ENCODE measurements at regions not wholly inside any gene's neighbourhood (a gene's known extent, or its start where the extent isn't known, plus 50 kb on each side); places are given as distances from the start of the nearest gene placed in this dataset.

- POLR2A ChIA-PET (ENCODE audit: unreplicated experiment): no interaction called here
- Histone ChIP-seq H4K8ac (ENCODE audit: low read depth in 2 of 2, low read length in 2 of 2) (no peak overlapping the region), H3K27me3 (ENCODE audit: control insufficient read depth, insufficient read depth, low read length) (no peaks in the 10 kb centered on the region), H2BK15ac (ENCODE audit: low read depth, low read length) (no peak overlapping the region), H3K23ac (ENCODE audit: low read depth, low read length) (no peak overlapping the region), H3K18ac (ENCODE audit: low read depth, low read length) (no peak overlapping the region), H3K56ac (ENCODE audit: extremely low read depth, insufficient read depth, low read length) (no peak overlapping the region), H4K20me1 (ENCODE audit: insufficient read depth, low read length) (no peaks in the 10 kb centered on the region), H4K91ac (ENCODE audit: insufficient read depth, low read depth, low read length) (no peak overlapping the region), H3K27ac (ENCODE audit: insufficient read depth, low read length) (no peak overlapping the region), H2AK9ac (replicated peaks; ENCODE audit: low read depth, low read length, poor library complexity) (no peak overlapping the region), H3K9ac (ENCODE audit: low read depth, low read length) (no peak overlapping the region), H3K36me3 (ENCODE audit: control insufficient read depth, insufficient read depth, low read length) (no peaks in the 10 kb centered on the region), H3K14ac (replicated peaks; ENCODE audit: low read depth, low read length) (no peak overlapping the region), H3K4ac (ENCODE audit: low read depth, low read length) (no peak overlapping the region), H3K4me3 (ENCODE audit: insufficient read depth, low read depth, low read length) (no peak overlapping the region), H2AK5ac (ENCODE audit: low read depth, low read length) (no peak overlapping the region), H2BK20ac (ENCODE audit: low read depth, low read length) (no peak overlapping the region), H3K9me3 (ENCODE audit: control insufficient read depth, insufficient read depth, low read length) (peaks cover 16% of the 10 kb centered on the region), H2BK120ac (ENCODE audit: low read depth, low read length) (no peak overlapping the region), H4K5ac (ENCODE audit: low read depth, low read length) (no peak overlapping the region), H3K4me2 (ENCODE audit: low read depth, low read length) (no peak overlapping the region), H3K4me1 (ENCODE audit: control insufficient read depth, insufficient read depth, low read length) (no peaks in the 10 kb centered on the region), H2BK5ac (ENCODE audit: low read depth, low read length, poor library complexity, severe bottlenecking) (no peak overlapping the region), H2AFZ (replicated peaks; ENCODE audit: low read length, poor library complexity) (no peak overlapping the region), H3K79me1 (ENCODE audit: low read depth in 1 of 2, low read length in 2 of 2) (no peaks in the 10 kb centered on the region), H3K9me1 (ENCODE audit: insufficient read depth, low read length) (no peaks in the 10 kb centered on the region)
- 38% methylated on average over 4 of the region's 10 CpGs; no CpG with 5 or more reads in 1 of the 2 experiments for WGBS, 2 experiments (ENCODE audit: extremely low coverage in 2 of 2, insufficient read length in 1 of 2)
- BruUV-seq (replicated peaks): no TSS peak
- no peak for TF ChIP-seq CEBPB (IDR thresholded peaks at IDR 0.05; ENCODE audit: low read depth, low read length)
- no peak for TF ChIP-seq NFE2L2 (IDR thresholded peaks at IDR 0.05; ENCODE audit: low read depth, low read length)
- no peak for TF ChIP-seq BHLHE40 (IDR thresholded peaks at IDR 0.05; ENCODE audit: low read depth, low read length)
- TF ChIP-seq, protein P1, sequence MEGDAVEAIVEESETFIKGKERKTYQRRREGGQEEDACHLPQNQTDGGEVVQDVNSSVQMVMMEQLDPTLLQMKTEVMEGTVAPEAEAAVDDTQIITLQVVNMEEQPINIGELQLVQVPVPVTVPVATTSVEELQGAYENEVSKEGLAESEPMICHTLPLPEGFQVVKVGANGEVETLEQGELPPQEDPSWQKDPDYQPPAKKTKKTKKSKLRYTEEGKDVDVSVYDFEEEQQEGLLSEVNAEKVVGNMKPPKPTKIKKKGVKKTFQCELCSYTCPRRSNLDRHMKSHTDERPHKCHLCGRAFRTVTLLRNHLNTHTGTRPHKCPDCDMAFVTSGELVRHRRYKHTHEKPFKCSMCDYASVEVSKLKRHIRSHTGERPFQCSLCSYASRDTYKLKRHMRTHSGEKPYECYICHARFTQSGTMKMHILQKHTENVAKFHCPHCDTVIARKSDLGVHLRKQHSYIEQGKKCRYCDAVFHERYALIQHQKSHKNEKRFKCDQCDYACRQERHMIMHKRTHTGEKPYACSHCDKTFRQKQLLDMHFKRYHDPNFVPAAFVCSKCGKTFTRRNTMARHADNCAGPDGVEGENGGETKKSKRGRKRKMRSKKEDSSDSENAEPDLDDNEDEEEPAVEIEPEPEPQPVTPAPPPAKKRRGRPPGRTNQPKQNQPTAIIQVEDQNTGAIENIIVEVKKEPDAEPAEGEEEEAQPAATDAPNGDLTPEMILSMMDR (conservative IDR thresholded peaks at IDR 0.05; ENCODE audit: low read depth, low read length): no peak
- TF ChIP-seq RFX5 (IDR thresholded peaks at IDR 0.05; ENCODE audit: low read depth, low read length): no peak
- TF ChIP-seq MAZ (IDR thresholded peaks at IDR 0.05; ENCODE audit: borderline replicate concordance, low read depth, low read length): no peak
- no peak for TF ChIP-seq MAFK (IDR thresholded peaks at IDR 0.05; ENCODE audit: low read depth, low read length)
- TF ChIP-seq RCOR1 (IDR thresholded peaks at IDR 0.05; ENCODE audit: insufficient replicate concordance, low read length): no peak
- TF ChIP-seq MXI1 (IDR thresholded peaks at IDR 0.05; ENCODE audit: borderline replicate concordance, low read depth, low read length): no peak
- no peak for TF ChIP-seq USF2 (IDR thresholded peaks at IDR 0.05; ENCODE audit: low read depth, low read length)
- TF ChIP-seq, protein P2, sequence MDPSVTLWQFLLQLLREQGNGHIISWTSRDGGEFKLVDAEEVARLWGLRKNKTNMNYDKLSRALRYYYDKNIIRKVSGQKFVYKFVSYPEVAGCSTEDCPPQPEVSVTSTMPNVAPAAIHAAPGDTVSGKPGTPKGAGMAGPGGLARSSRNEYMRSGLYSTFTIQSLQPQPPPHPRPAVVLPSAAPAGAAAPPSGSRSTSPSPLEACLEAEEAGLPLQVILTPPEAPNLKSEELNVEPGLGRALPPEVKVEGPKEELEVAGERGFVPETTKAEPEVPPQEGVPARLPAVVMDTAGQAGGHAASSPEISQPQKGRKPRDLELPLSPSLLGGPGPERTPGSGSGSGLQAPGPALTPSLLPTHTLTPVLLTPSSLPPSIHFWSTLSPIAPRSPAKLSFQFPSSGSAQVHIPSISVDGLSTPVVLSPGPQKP (IDR thresholded peaks at IDR 0.05; ENCODE audit: borderline replicate concordance, low read depth, low read length): no peak
- TF ChIP-seq POLR2A (IDR thresholded peaks at IDR 0.05; ENCODE audit: low read depth, low read length): no peak
- no peak for TF ChIP-seq RAD21 (IDR thresholded peaks at IDR 0.05; ENCODE audit: low read length)
- no peak for TF ChIP-seq CHD1 (IDR thresholded peaks at IDR 0.05; ENCODE audit: low read depth, low read length)
- no peak for TF ChIP-seq SMC3 (IDR thresholded peaks at IDR 0.05; ENCODE audit: low read depth, low read length)
- no peak for TF ChIP-seq FOS (IDR thresholded peaks at IDR 0.05; ENCODE audit: low read depth, low read length)
- CTCF ChIA-PET: no interaction called here
- in situ Hi-C loops (cut with MboI; ENCODE audit: low sequenced_read_pairs) (no loop called here), dilution Hi-C loops (cut with HindIII; ENCODE audit: low sequenced_read_pairs, unreplicated experiment) (no loop called here), intact Hi-C loops (cut with micrococcal nuclease) (no loop called here)
- ATAC-seq (ENCODE audit: low read depth) (no peak), DNase-seq (no peak)
Measured at GRCh38 chr2:16407358-16407757, 258.3 kb downstream of the CYRIA start.

Measured in IMR-90 (cell line).